ENCODE measurements at regions not wholly inside any gene's neighbourhood (a gene's known extent, or its start where the extent isn't known, plus 50 kb on each side); places are given as distances from the start of the nearest gene placed in this dataset.
"Not testable (repeated sequence)": the region's sequence is repeated elsewhere in the genome, so short reads cannot be mapped to it uniquely, and the experiment has no call there.

DNA sequence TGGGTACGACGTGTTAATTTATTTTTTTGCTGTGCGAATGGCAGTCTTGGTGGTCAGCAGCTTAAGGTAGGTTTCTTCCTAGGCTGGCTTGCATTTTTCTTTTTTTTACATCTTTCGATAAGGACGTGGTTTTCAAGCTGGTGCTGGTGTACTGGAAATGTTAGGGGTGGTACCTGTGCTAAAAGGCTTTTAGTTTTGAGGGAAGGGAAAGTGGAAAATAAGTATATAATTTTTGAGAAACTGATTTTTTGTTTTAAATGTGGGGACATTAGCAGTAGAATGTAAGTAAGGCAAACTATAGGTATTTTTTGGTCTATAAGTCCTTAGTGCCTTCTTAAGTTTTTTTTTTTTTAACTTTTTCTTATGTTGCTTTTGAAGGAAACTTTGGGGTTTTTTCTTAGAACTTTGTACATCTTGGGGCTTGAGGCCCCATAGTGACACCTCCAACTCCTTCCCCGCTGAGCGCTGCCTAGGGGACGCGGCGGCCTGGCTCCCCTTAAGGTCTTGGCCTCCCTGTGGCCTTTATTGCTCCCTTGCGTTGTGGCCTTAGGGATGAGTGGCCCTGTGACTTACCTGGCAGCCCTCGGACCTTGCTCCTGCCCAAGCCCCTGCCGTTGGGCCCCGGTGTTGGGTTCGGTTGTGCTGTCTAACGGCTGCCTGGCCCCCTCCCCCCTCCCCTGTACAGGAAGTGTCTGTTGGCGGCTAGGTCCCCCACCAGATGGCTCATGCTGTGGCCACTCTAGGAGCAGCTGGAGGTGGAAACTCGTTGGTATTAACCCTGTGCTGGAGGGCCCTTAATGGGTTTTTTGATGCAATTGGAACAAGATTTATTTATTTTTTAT lies 88.0 kb upstream of the RPRML start:
- peak; percentile 72 for DNase-seq

DNA sequence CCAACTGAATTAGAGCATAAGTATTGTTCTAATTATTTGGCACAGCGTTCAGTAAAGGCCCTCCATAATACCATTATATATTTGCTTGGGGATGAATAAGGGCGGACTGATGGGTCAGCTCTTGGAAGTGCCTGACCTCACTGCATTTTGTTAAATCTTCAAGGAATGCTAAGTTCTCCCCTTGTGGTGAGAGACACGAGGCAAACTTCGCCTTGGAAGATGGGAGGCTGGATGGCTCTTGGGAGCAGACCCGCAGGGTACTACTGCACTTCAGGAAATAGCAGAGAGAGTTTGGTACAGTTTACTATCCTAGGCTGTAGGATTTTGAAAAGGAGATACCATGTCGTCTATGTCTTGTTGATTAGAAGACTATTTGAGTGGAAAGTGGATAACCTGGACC lies 87.0 kb upstream of the RPRML start:
- no peak for DNase-seq

DNA sequence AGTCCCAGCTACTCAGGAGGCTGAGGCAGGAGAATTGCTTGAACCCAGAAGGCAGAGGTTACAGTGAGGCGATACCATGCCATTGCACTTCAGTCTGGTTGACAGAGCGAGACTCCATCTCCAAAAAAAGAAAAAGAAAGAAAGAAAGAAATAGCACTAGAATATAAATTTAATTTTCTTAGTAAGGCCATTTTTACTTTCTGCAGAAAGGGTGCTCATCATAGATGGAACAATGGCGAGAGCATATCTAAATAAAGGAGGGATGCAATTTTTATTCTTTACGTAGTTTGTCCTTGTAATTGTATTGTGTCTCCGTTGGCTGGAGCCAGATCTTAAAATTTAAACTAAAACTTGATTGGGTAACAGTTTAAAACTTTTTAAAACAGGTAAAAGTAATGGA lies 85.6 kb upstream of the RPRML start:
- no peak for DNase-seq

DNA sequence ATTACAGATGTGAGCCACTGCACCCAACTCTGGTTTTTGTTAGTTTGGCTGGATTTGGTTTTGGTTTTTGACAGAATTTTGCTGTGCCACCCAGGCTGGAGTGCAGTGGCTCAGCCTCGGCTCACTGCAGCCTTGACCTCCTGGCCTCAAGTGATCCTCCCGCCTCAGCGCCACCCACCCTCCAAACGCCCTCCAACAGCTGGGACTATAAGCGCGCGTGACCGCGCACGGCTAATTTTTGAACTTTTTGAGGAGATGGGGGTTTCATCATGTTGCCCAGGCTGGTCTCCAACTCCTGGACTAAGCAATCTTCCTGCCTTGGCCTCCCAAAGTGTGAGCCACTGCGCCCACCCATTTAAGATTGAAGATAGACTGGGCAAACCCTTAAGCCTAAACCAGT lies 84.4 kb upstream of the RPRML start:
- no peak for DNase-seq

DNA sequence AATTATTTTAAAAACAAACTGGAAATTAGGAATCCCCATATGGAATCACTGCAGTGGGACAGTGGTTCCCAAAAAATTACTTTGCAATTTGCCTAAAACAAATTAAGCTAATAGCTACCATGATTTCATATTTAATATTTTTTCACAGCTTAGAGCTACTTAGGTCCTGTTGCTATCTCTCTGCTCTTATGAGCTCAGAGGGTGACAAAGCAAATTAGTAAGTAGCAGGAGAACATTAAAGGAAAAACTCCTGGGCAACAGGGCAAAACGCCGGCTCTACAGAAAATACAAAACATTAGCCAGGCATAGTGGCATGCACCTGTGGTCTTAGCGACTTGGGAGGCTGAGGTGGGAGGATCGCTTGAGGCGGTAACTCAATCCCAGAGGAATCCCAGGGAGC lies 83.8 kb upstream of the RPRML start:
- not testable (repeated sequence) for DNase-seq

DNA sequence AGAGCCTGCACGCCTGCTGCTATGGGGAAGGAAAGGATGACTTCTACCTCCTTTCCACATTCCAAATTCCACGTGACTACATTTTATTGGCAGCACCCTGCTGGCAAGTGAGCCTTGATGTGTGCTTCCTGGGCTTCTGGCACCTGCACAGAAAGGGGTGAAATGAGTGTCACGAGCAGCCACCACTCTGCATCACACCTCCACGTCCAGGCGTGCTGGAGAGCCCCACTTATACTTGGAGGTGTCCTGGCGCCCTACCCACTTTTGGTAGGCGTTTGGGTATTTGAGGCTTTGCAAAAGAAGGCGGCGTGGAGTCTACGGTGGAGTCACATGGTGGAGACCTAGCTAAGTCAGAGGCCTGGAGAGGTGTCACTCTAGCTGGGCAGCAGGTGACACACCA lies 81.0 kb upstream of the RPRML start:
- DNase-seq, result not testable (repeated sequence)

DNA sequence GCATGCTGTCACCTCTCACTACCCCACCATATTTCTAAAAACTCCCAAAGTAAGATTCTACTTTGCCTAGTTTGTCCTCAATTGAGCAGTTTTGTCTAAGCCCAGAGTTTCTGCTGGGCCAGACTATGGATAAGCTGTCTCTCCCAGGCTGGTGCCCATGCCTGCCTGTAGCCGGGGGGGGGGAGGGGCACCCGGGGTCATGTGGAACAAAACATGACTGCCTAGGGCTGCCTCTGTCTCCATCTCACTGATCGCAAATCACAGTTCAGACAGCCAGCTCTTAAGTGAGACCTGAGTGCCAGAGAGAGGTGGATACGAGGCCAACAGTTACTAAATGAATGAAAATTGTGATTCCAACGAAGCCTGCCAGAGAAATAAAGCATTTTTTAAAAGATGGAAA lies 78.8 kb upstream of the RPRML start:
- no peak for DNase-seq

DNA sequence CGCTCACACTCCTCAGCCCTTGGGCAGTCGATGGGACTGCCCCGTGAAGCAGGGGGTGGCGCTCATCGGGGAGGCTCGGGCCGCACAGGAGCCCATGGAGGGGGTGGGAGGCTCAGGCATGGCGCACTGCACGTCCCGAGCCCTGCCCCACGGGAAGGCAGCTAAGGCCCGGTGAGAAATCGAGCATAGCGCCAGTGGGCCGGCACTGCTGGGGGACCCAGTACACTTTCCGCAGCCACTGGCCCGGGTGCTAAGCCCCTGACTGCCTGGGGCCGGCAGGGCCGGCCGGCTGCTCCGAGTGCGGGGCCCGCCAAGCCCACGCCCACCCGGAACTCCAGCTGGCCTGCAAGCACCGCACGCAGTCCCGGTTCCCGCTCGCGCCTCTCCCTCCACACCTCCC lies 78.2 kb upstream of the RPRML start:
- DNase-seq, result not testable (repeated sequence)

DNA sequence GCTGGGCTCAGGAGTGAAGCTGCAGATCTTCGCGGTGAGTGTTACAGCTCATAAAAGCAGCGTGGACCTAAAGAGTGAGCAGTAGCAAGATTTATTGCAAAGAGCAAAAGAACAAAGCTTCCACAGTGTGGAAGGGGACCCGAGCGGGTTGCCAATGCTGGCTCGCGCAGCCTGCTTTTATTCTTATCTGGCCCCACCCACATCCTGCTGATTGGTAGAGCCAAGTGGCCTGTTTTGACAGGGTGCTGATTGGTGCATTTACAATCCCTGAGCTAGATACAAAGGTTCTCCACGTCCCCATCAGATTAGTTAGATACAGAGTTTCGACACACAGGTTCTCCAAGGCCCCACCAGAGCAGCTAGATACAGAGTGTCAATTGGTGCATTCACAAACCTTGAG lies 77.6 kb upstream of the RPRML start:
- not testable (repeated sequence) for DNase-seq

Data from activated naive CD4-positive, alpha-beta T cell treated with Interleukin-2 at 50 U/mL for 16 hours (primary cell).